GM23338 (cell line): ENCODE measurements at regions not wholly inside any gene's neighbourhood (a gene's known extent, or its start where the extent isn't known, plus 50 kb on each side); places are given as distances from the start of the nearest gene placed in this dataset.

Experiments
- ATAC-seq: fragments of 200-7000 bp; cut with Tn5 transposase; 3 replicates; pipeline ENCODE4 v1.9.1; 2020
- DNase-seq: peaks from one replicate; pipeline ENCODE4 v3.0.0-alpha.2; 2015; ENCODE audit warnings: low spot score
- H2AFZ ChIP-seq: fragments of 200-600 bp; sonication (generic); 2 replicates; pipeline ENCODE4 v1.8.0; 2016; ENCODE audit warnings: antibody characterized with exemption, mild to moderate bottlenecking, moderate library complexity
- H3F3A ChIP-seq: fragments of 200-600 bp; sonication (generic); replicated peaks from 2 replicates; pipeline ENCODE4 v1.8.0; 2017; ENCODE audit warnings: antibody characterized with exemption, mixed run types, low read depth
- H3K27ac ChIP-seq: fragments of 200-600 bp; sonication (generic); 2 replicates; pipeline ENCODE4 v1.6.1; 2016; ENCODE audit warnings: low read depth
- H3K27me3 ChIP-seq: fragments of 200-600 bp; sonication (generic); 2 replicates; pipeline ENCODE4 v1.8.0; 2016; ENCODE audit warnings: mild to moderate bottlenecking, mixed run types, moderate library complexity; ENCODE audit not compliant: insufficient read depth
- H3K36me3 ChIP-seq: fragments of 200-600 bp; sonication (generic); 2 replicates; pipeline ENCODE4 v1.8.0; 2016; ENCODE audit warnings: mild to moderate bottlenecking; ENCODE audit not compliant: insufficient read depth
- H3K4me1 ChIP-seq: fragments of 200-600 bp; sonication (generic); 2 replicates; pipeline ENCODE4 v1.8.0; 2016; ENCODE audit warnings: mild to moderate bottlenecking, moderate library complexity; ENCODE audit not compliant: insufficient read depth
- H3K4me2 ChIP-seq: fragments of 200-600 bp; sonication (generic); 2 replicates; pipeline ENCODE4 v1.7.1; 2017; ENCODE audit warnings: mixed run types
- H3K4me3 ChIP-seq: fragments of 200-600 bp; sonication (generic); 2 replicates; pipeline ENCODE4 v1.6.1; 2016; ENCODE audit warnings: mixed run types
- H3K79me2 ChIP-seq: fragments of 200-600 bp; sonication (generic); replicated peaks from 2 replicates; pipeline ENCODE4 v1.8.0; 2017; ENCODE audit warnings: mild to moderate bottlenecking; ENCODE audit not compliant: insufficient read depth
- H3K9me2 ChIP-seq: fragments of 200-600 bp; sonication (generic); 2 replicates; pipeline ENCODE4 v1.8.0; 2017; ENCODE audit not compliant: insufficient read depth
- H4K20me1 ChIP-seq: fragments of 200-600 bp; sonication (generic); replicated peaks from 2 replicates; pipeline ENCODE4 v1.8.0; 2017; ENCODE audit warnings: mild to moderate bottlenecking; ENCODE audit not compliant: insufficient read depth
- H3K27ac Mint-ChIP-seq: 2 replicates; pipeline ENCODE4 v1.8.0; 2020; ENCODE audit warnings: inconsistent platforms, mild to moderate bottlenecking, moderate library complexity, mixed read lengths
- H3K27me3 Mint-ChIP-seq: 3 replicates; pipeline ENCODE4 v1.8.0; 2022; ENCODE audit warnings: low read depth, mild to moderate bottlenecking, moderate library complexity, mixed read lengths, inconsistent platforms; ENCODE audit not compliant: insufficient read depth, poor library complexity
- H3K36me3 Mint-ChIP-seq: 3 replicates; pipeline ENCODE4 v1.8.0; 2021; ENCODE audit warnings: low read depth, mild to moderate bottlenecking, inconsistent platforms, moderate library complexity, mixed read lengths
- H3K4me1 Mint-ChIP-seq: 3 replicates; pipeline ENCODE4 v1.8.0; 2020; ENCODE audit warnings: mild to moderate bottlenecking, inconsistent platforms, mixed read lengths
- H3K4me3 Mint-ChIP-seq: 3 replicates; pipeline ENCODE4 v1.8.0; 2021; ENCODE audit warnings: moderate library complexity, mild to moderate bottlenecking, inconsistent platforms, mixed read lengths
- H3K9me3 Mint-ChIP-seq: 3 replicates; pipeline ENCODE4 v1.8.0; 2020; ENCODE audit warnings: moderate library complexity, mild to moderate bottlenecking, inconsistent platforms, mixed read lengths
- CREB1 ChIP-seq: fragments of 250-450 bp; sonication (Bioruptor Pico); IDR thresholded peaks from 2 replicates; pipeline ENCODE4 v1.5.0; 2020; ENCODE audit warnings: low read depth, mild to moderate bottlenecking, moderate library complexity
- CTCF ChIP-seq, 2 experiments: fragments of 200-600 bp in 1 of 2; sonication (generic) in 1 of 2; conservative IDR thresholded peaks; 2 replicates each; pipeline versions ENCODE4 v1.5.1 to v1.6.1; 2016 to 2017; ENCODE audit warnings: antibody characterized with exemption in 2 of 2, low read depth in 2 of 2, mild to moderate bottlenecking in 2 of 2, moderate library complexity in 1 of 2
- ETS1 ChIP-seq: IDR thresholded peaks from 2 replicates; pipeline ENCODE4 v1.6.1; 2016; ENCODE audit warnings: antibody characterized with exemption
- EZH2 ChIP-seq: fragments of 200-600 bp; sonication (generic); IDR thresholded peaks from one replicate; pipeline ENCODE4 v1.8.0; 2017; ENCODE audit warnings: antibody characterized with exemption, mild to moderate bottlenecking, low read depth; ENCODE audit not compliant: unreplicated experiment
- EZH2phosphoT487 ChIP-seq: fragments of 200-600 bp; sonication (generic); IDR thresholded peaks from one replicate; pipeline ENCODE4 v1.8.1; 2018; ENCODE audit warnings: antibody characterized with exemption; ENCODE audit not compliant: unreplicated experiment
- NANOG ChIP-seq: IDR thresholded peaks from 2 replicates; pipeline ENCODE4 v1.6.1; 2016; ENCODE audit warnings: antibody characterized with exemption, borderline replicate concordance
- POLR2AphosphoS5 ChIP-seq: IDR thresholded peaks from 2 replicates; pipeline ENCODE4 v1.6.1; 2016; ENCODE audit warnings: antibody characterized with exemption, low read depth
- REST ChIP-seq: IDR thresholded peaks from one replicate; pipeline ENCODE4 v1.6.1; 2018; ENCODE audit warnings: antibody characterized with exemption; ENCODE audit not compliant: unreplicated experiment
- STAT1 ChIP-seq: IDR thresholded peaks from one replicate; pipeline ENCODE4 v1.6.1; 2016; ENCODE audit warnings: antibody characterized with exemption; ENCODE audit not compliant: unreplicated experiment
- ZNF331 ChIP-seq: fragments of 250-450 bp; sonication (Bioruptor Pico); IDR thresholded peaks from 2 replicates; pipeline ENCODE4 v1.5.0; 2020; ENCODE audit warnings: low read depth, mild to moderate bottlenecking, moderate library complexity

- no peak for TF ChIP-seq CTCF (conservative IDR thresholded peaks at IDR 0.05; ENCODE audit: low read depth in 2 of 2)
- TF ChIP-seq REST: no peak
- no peak for TF ChIP-seq CREB1 (CRISPR knock-in tag)
- no peak for TF ChIP-seq ZNF331 (CRISPR knock-in tag)
- TF ChIP-seq STAT1: no peak
- TF ChIP-seq NANOG: no peak
Observed at GRCh38 chr18:7490104-7490503, 77.0 kb upstream of the PTPRM start (continued).

GRCh38 chr18:7492385-7492784 lies 74.7 kb upstream of the PTPRM start:
- H3K4me1 ChIP-seq: no peaks in the 10 kb centered on the region
- no peak for DNase-seq
- ATAC-seq: no peak
- TF ChIP-seq CREB1 (CRISPR knock-in tag) (no peak), POLR2AphosphoS5 (no peak), REST (no peak), NANOG (no peak), EZH2phosphoT487 (no peak), EZH2 (no peak), ETS1 (no peak)

More at GRCh38 chr18:7492385-7492784, 74.7 kb upstream of the PTPRM start:
- H3K27ac Mint-ChIP-seq: no peak overlapping the region
- Histone ChIP-seq H3K9me2 (0 out of 2 replicates have a peak, but pooled peaks cover 13% of the 10 kb centered on the region), H3K4me3 (no peak overlapping the region), H3K36me3 (no peaks in the 10 kb centered on the region), H3K27me3 (no peaks in the 10 kb centered on the region), H2AFZ (no peak overlapping the region), H3F3A (no peaks in the 10 kb centered on the region), H3K79me2 (no peaks in the 10 kb centered on the region), H3K4me2 (no peak overlapping the region), H3K27ac (no peak overlapping the region), H4K20me1 (no peaks in the 10 kb centered on the region)
- H3K4me1 Mint-ChIP-seq: no peaks in the 10 kb centered on the region; the same call in 1 of the 3 replicates
- no peaks in the 10 kb centered on the region for H3K9me3 Mint-ChIP-seq
- no peaks in the 10 kb centered on the region for H3K36me3 Mint-ChIP-seq
- no peak overlapping the region for H3K4me3 Mint-ChIP-seq
- peaks cover 3% of the 10 kb centered on the region for H3K27me3 Mint-ChIP-seq
